Spleen (tissue), 7 donors: ENCODE measurements at regions not wholly inside any gene's neighbourhood (a gene's known extent, or its start where the extent isn't known, plus 50 kb on each side); places are given as distances from the start of the nearest gene placed in this dataset.

Experiments used
- POLR2A ChIP-seq, 3 donors: fragments of 450-650 bp; IDR thresholded peaks; one replicate each; pipeline ENCODE4 v1.5.1; 2017; ENCODE audit warnings: antibody characterized with exemption in 3 of 3, mild to moderate bottlenecking in 1 of 3
- POLR2AphosphoS5 ChIP-seq, 3 donors: sonication (generic); formaldehyde crosslinking; IDR thresholded peaks; one replicate each; pipeline ENCODE4 v1.5.1; 2017; ENCODE audit warnings: antibody characterized with exemption in 3 of 3
- TF ChIP-seq, protein P1 (sequence below), 11 experiments: fragments of 200-600 bp in 7 of 11; fragments of 450-650 bp in 4 of 11; sonication (generic) in 4 of 11; IDR thresholded peaks in 8 of 11; conservative IDR thresholded peaks in 3 of 11; 1 replicate in 7 of 11; 2 replicates in 4 of 11; pipeline versions ENCODE4 v1.4.0 to v1.8.0; 2016 to 2021; ENCODE audit warnings: antibody characterized with exemption in 11 of 11, inconsistent platforms in 4 of 11, mild to moderate bottlenecking in 1 of 11
- donor health status: DM: no; HTN: no; CAD: no; lungs with moderate emphysema.
- donor health status: DM: no; HTN: no; CAD: no.
- donor health status: DM: no; HTN: no; CAD: no.

DNA sequence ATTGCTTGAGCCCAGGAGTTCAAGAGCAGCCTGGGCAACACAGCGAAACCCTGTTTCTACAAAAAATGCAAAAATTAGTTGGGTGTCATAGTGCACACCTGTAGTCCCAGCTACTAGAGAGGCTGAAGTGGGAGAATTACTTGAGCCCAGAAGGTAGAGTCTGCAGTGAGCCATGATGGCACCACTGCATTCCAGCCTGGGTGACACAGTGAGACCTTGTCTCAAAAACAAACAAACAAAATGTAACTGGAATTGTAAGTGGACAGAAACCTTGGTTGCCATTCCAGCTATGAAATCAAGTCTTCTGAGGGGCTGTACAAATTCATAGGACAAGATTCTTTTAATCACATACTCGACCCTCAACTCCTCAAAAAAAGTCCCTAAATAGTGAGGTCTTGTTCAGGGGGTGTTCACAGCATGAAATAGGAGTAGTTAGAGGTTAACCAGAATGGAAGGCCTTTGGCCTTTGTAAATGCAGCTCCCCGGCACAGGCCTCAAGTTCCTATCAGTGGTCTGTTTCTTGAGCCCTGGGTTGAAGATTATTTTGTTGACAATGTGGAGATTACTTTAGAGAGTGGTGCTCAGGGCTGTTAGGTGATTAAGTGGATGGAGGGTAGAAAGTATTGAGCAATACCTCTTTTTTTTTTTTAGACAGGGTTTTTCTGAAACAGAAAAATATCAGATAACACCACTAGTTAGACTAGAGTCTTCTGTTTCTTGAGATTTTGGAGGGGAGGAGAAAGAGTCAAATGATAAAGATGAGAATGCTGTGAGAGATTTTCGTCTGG is 138.7 kb upstream of the ZNF648 start:
- TF ChIP-seq POLR2AphosphoS5 (IDR thresholded peaks at IDR 0.05) (no peak), POLR2A (IDR thresholded peaks at IDR 0.05) (no peak)
- TF ChIP-seq, protein P1, sequence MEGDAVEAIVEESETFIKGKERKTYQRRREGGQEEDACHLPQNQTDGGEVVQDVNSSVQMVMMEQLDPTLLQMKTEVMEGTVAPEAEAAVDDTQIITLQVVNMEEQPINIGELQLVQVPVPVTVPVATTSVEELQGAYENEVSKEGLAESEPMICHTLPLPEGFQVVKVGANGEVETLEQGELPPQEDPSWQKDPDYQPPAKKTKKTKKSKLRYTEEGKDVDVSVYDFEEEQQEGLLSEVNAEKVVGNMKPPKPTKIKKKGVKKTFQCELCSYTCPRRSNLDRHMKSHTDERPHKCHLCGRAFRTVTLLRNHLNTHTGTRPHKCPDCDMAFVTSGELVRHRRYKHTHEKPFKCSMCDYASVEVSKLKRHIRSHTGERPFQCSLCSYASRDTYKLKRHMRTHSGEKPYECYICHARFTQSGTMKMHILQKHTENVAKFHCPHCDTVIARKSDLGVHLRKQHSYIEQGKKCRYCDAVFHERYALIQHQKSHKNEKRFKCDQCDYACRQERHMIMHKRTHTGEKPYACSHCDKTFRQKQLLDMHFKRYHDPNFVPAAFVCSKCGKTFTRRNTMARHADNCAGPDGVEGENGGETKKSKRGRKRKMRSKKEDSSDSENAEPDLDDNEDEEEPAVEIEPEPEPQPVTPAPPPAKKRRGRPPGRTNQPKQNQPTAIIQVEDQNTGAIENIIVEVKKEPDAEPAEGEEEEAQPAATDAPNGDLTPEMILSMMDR (IDR thresholded peaks at IDR 0.05 in 8 of 11, conservative IDR thresholded peaks at IDR 0.05 in 3 of 11), result no peak
